ENCODE measurements at regions not wholly inside any gene's neighbourhood (a gene's known extent, or its start where the extent isn't known, plus 50 kb on each side); places are given as distances from the start of the nearest gene placed in this dataset.

DNA sequence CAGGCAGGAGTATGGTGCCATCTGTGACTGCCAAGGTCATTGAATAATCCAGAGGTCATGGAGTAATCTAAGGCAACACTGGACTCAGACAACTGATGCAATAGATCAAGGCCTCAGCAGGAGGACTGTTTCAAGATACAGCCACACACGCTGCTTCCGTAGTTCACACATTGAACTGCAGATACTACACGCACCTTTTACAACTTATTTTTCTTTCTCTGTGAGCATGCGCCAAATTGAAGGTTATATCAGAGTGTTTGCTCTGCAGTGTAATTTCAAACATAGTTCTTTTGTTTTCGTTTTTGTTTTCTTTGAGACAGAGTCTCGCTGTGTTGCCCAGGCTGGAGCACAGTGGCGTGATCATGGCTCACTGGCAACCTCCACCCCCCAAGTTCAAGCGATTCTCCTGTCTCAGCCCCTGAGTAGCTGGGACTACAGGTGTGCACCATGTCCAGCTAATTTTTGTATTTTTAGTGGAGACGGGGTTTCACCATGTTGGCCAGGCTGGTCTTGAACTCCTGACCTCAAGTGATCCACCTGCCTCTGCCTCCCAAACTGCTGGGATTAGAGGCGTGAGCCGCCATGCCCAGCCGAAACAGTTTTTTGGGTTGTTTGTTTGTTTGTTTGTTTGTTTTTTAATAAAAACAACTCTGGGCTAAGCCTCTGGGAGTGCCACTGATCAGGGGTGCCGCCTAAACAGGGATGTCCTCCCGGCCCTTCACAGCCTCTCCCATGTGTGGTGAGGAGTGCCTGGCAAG lies 96.6 kb upstream of the NAA20 start (continued):
- TF ChIP-seq, protein P1, sequence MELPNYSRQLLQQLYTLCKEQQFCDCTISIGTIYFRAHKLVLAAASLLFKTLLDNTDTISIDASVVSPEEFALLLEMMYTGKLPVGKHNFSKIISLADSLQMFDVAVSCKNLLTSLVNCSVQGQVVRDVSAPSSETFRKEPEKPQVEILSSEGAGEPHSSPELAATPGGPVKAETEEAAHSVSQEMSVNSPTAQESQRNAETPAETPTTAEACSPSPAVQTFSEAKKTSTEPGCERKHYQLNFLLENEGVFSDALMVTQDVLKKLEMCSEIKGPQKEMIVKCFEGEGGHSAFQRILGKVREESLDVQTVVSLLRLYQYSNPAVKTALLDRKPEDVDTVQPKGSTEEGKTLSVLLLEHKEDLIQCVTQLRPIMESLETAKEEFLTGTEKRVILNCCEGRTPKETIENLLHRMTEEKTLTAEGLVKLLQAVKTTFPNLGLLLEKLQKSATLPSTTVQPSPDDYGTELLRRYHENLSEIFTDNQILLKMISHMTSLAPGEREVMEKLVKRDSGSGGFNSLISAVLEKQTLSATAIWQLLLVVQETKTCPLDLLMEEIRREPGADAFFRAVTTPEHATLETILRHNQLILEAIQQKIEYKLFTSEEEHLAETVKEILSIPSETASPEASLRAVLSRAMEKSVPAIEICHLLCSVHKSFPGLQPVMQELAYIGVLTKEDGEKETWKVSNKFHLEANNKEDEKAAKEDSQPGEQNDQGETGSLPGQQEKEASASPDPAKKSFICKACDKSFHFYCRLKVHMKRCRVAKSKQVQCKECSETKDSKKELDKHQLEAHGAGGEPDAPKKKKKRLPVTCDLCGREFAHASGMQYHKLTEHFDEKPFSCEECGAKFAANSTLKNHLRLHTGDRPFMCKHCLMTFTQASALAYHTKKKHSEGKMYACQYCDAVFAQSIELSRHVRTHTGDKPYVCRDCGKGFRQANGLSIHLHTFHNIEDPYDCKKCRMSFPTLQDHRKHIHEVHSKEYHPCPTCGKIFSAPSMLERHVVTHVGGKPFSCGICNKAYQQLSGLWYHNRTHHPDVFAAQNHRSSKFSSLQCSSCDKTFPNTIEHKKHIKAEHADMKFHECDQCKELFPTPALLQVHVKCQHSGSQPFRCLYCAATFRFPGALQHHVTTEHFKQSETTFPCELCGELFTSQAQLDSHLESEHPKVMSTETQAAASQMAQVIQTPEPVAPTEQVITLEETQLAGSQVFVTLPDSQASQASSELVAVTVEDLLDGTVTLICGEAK (IDR thresholded peaks at IDR 0.05), result no peak
- TF ChIP-seq, protein P1 (CRISPR knock-in tag; IDR thresholded peaks at IDR 0.05), result peak; percentile 55; the same call in 1 of the 2 replicates
- TF ChIP-seq, protein P2, sequence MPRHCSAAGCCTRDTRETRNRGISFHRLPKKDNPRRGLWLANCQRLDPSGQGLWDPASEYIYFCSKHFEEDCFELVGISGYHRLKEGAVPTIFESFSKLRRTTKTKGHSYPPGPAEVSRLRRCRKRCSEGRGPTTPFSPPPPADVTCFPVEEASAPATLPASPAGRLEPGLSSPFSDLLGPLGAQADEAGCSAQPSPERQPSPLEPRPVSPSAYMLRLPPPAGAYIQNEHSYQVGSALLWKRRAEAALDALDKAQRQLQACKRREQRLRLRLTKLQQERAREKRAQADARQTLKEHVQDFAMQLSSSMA (CRISPR knock-in tag; IDR thresholded peaks at IDR 0.05), result 0 out of 2 replicates have a peak, but pooled peaks have one; percentile 35
- TF ChIP-seq, protein P3, sequence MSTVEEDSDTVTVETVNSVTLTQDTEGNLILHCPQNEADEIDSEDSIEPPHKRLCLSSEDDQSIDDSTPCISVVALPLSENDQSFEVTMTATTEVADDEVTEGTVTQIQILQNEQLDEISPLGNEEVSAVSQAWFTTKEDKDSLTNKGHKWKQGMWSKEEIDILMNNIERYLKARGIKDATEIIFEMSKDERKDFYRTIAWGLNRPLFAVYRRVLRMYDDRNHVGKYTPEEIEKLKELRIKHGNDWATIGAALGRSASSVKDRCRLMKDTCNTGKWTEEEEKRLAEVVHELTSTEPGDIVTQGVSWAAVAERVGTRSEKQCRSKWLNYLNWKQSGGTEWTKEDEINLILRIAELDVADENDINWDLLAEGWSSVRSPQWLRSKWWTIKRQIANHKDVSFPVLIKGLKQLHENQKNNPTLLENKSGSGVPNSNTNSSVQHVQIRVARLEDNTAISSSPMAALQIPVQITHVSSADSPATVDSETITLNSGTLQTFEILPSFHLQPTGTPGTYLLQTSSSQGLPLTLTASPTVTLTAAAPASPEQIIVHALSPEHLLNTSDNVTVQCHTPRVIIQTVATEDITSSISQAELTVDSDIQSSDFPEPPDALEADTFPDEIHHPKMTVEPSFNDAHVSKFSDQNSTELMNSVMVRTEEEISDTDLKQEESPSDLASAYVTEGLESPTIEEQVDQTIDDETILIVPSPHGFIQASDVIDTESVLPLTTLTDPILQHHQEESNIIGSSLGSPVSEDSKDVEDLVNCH (CRISPR knock-in tag; IDR thresholded peaks at IDR 0.05), result no peak
- TF ChIP-seq FOXJ3 (CRISPR knock-in tag; IDR thresholded peaks at IDR 0.05; ENCODE audit: borderline replicate concordance) (peak; percentile 88), ZNF672 (CRISPR knock-in tag; IDR thresholded peaks at IDR 0.05) (no peak), RARA (CRISPR knock-in tag; IDR thresholded peaks at IDR 0.05) (peak; percentile 96), ZNF614 (CRISPR knock-in tag; IDR thresholded peaks at IDR 0.05; ENCODE audit: borderline replicate concordance) (peak; percentile 91; the same call in 1 of the 2 replicates), ZNF232 (CRISPR knock-in tag; IDR thresholded peaks at IDR 0.05; ENCODE audit: borderline replicate concordance) (peak; percentile 78; the same call in 1 of the 2 replicates)
- TF ChIP-seq, protein P4, sequence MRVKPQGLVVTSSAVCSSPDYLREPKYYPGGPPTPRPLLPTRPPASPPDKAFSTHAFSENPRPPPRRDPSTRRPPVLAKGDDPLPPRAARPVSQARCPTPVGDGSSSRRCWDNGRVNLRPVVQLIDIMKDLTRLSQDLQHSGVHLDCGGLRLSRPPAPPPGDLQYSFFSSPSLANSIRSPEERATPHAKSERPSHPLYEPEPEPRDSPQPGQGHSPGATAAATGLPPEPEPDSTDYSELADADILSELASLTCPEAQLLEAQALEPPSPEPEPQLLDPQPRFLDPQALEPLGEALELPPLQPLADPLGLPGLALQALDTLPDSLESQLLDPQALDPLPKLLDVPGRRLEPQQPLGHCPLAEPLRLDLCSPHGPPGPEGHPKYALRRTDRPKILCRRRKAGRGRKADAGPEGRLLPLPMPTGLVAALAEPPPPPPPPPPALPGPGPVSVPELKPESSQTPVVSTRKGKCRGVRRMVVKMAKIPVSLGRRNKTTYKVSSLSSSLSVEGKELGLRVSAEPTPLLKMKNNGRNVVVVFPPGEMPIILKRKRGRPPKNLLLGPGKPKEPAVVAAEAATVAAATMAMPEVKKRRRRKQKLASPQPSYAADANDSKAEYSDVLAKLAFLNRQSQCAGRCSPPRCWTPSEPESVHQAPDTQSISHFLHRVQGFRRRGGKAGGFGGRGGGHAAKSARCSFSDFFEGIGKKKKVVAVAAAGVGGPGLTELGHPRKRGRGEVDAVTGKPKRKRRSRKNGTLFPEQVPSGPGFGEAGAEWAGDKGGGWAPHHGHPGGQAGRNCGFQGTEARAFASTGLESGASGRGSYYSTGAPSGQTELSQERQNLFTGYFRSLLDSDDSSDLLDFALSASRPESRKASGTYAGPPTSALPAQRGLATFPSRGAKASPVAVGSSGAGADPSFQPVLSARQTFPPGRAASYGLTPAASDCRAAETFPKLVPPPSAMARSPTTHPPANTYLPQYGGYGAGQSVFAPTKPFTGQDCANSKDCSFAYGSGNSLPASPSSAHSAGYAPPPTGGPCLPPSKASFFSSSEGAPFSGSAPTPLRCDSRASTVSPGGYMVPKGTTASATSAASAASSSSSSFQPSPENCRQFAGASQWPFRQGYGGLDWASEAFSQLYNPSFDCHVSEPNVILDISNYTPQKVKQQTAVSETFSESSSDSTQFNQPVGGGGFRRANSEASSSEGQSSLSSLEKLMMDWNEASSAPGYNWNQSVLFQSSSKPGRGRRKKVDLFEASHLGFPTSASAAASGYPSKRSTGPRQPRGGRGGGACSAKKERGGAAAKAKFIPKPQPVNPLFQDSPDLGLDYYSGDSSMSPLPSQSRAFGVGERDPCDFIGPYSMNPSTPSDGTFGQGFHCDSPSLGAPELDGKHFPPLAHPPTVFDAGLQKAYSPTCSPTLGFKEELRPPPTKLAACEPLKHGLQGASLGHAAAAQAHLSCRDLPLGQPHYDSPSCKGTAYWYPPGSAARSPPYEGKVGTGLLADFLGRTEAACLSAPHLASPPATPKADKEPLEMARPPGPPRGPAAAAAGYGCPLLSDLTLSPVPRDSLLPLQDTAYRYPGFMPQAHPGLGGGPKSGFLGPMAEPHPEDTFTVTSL (CRISPR knock-in tag; IDR thresholded peaks at IDR 0.05; ENCODE audit: borderline replicate concordance), result peak; percentile 80; the same call in 1 of the 2 replicates

Measured in HepG2 (cell line).